Testis (tissue), 2 donors: ENCODE measurements at regions not wholly inside any gene's neighbourhood (a gene's known extent, or its start where the extent isn't known, plus 50 kb on each side); places are given as distances from the start of the nearest gene placed in this dataset.

Experiments
- CTCF ChIP-seq, 3 experiments: fragments of 450-650 bp in 2 of 3; fragments of 200-600 bp in 1 of 3; sonication (generic) in 1 of 3; IDR thresholded peaks; one replicate each; pipeline ENCODE4 v1.5.1; 2016 to 2019; ENCODE audit warnings: antibody characterized with exemption in 3 of 3, mild to moderate bottlenecking in 2 of 3, moderate library complexity in 1 of 3
- POLR2A ChIP-seq: fragments of 450-650 bp; IDR thresholded peaks from one replicate; pipeline ENCODE4 v1.6.1; 2017; ENCODE audit warnings: antibody characterized with exemption, mild to moderate bottlenecking, moderate library complexity

GRCh38 chr1:30321996-30322858 is 401.2 kb downstream of the MATN1 start:
- TF ChIP-seq CTCF (IDR thresholded peaks at IDR 0.05) (no peak), POLR2A (no peak)
